ENCODE measurements at regions not wholly inside any gene's neighbourhood (a gene's known extent, or its start where the extent isn't known, plus 50 kb on each side); places are given as distances from the start of the nearest gene placed in this dataset.

DNA sequence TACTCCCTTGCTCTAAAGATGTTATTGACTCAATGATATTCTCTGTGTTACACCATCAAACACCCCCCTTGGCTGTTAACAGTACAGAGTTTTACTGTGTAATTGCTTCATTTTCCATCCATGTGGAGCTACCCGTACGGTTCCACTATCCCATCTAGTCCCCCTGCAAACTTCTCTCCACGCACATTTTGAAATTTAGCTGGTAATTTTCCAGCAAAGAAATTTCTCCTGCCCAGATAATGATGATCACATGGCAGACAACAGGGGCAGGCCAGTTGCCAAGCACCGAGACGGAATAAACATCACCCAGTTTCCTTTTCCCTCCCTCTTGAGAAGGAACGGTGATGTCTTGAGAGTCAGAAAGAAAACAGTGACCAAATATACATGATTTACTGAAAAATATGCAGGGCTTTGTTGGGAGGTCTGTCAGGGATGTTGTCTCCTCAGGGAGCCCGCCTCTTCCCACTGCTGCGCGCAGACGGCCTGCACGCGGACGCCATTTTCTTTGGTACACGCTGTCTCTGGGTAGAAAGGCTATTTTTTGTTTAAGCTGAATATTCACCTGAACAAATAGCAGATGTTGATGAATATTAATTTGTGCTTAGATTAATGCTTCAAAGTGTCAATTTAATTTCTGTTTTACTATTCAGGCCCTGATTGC is 109.9 kb downstream of the OLFM4 start:
- POLR2A ChIA-PET: no interaction called here
- Histone ChIP-seq H4K20me1 (replicated peaks; ENCODE audit: control insufficient read depth, extremely low read depth, insufficient read depth, low read length) (no peaks in the 10 kb centered on the region), H3K79me2 (ENCODE audit: control insufficient read depth, insufficient read depth, low read length) (no peaks in the 10 kb centered on the region), H3K4me2 (ENCODE audit: insufficient read depth, low read length) (no peak overlapping the region), H3K9ac (replicated peaks; ENCODE audit: extremely low read depth, insufficient read depth, low read length) (no peak overlapping the region), H3K36me3 (ENCODE audit: control insufficient read depth in 2 of 2, extremely low read depth in 1 of 2, insufficient read depth in 2 of 2, low read length in 2 of 2) (no peaks in the 10 kb centered on the region), H3K4me3 (replicated peaks in 1 of 3; ENCODE audit: insufficient read depth in 1 of 3, low read depth in 1 of 3, low read length in 3 of 3) (no peak overlapping the region), H3K27ac (ENCODE audit: insufficient read depth, low read depth, low read length) (no peak overlapping the region), H2AFZ (ENCODE audit: low read depth, low read length) (no peak overlapping the region), H3K27me3 (ENCODE audit: control insufficient read depth in 2 of 2, insufficient read depth in 2 of 2, low read length in 2 of 2) (no peaks in the 10 kb centered on the region), H3K4me1 (ENCODE audit: control insufficient read depth, extremely low read depth, insufficient read depth, low read length) (no peaks in the 10 kb centered on the region), H3K9me1 (replicated peaks; ENCODE audit: control insufficient read depth, extremely low read depth, insufficient read depth, low read length) (no peaks in the 10 kb centered on the region), H3K9me3 (replicated peaks; ENCODE audit: control insufficient read depth, insufficient read depth, low read length) (peaks cover 2% of the 10 kb centered on the region)
- BruUV-seq (replicated peaks): no TSS peak
- FAIRE-seq: no peak
- CTCF ChIA-PET: no interaction called here
- dilution Hi-C loops (cut with MboI; ENCODE audit: extremely low pct_ligation_motif_present, low sequenced_read_pairs): no loop called here
- intact Hi-C loops (cut with micrococcal nuclease): no loop called here
- TF ChIP-seq GATA2 (IDR thresholded peaks at IDR 0.05; ENCODE audit: insufficient read depth, insufficient read length, low read depth, low read length): no peak
- no peak for TF ChIP-seq FOS (IDR thresholded peaks at IDR 0.05; ENCODE audit: borderline replicate concordance, insufficient read depth, low read length)
- no peak for TF ChIP-seq EZH2 (IDR thresholded peaks at IDR 0.05; ENCODE audit: borderline replicate concordance, low read depth, low read length, severe bottlenecking)
- TF ChIP-seq, protein P1, sequence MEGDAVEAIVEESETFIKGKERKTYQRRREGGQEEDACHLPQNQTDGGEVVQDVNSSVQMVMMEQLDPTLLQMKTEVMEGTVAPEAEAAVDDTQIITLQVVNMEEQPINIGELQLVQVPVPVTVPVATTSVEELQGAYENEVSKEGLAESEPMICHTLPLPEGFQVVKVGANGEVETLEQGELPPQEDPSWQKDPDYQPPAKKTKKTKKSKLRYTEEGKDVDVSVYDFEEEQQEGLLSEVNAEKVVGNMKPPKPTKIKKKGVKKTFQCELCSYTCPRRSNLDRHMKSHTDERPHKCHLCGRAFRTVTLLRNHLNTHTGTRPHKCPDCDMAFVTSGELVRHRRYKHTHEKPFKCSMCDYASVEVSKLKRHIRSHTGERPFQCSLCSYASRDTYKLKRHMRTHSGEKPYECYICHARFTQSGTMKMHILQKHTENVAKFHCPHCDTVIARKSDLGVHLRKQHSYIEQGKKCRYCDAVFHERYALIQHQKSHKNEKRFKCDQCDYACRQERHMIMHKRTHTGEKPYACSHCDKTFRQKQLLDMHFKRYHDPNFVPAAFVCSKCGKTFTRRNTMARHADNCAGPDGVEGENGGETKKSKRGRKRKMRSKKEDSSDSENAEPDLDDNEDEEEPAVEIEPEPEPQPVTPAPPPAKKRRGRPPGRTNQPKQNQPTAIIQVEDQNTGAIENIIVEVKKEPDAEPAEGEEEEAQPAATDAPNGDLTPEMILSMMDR (IDR thresholded peaks at IDR 0.05; ENCODE audit: extremely low read depth in 1 of 2, insufficient read depth in 1 of 2, low read depth in 1 of 2, low read length in 2 of 2): no peak
- no peak for TF ChIP-seq JUN (IDR thresholded peaks at IDR 0.05; ENCODE audit: borderline replicate concordance, insufficient read depth, insufficient read length, low read depth)
- no peak for TF ChIP-seq POLR2AphosphoS5 (IDR thresholded peaks at IDR 0.05; ENCODE audit: insufficient read depth, low read depth, low read length)
- TF ChIP-seq, protein P2, sequence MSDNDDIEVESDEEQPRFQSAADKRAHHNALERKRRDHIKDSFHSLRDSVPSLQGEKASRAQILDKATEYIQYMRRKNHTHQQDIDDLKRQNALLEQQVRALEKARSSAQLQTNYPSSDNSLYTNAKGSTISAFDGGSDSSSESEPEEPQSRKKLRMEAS (IDR thresholded peaks at IDR 0.05; ENCODE audit: insufficient read depth, insufficient read length): no peak
- TF ChIP-seq POLR2A (IDR thresholded peaks at IDR 0.05; ENCODE audit: low read depth, low read length): no peak
- TF ChIP-seq MYC (IDR thresholded peaks at IDR 0.05; ENCODE audit: low read depth, low read length): no peak
- DNase-seq (ENCODE audit: low read depth, low spot score): no peak
